ENCODE measurements at regions not wholly inside any gene's neighbourhood (a gene's known extent, or its start where the extent isn't known, plus 50 kb on each side); places are given as distances from the start of the nearest gene placed in this dataset.

DNA sequence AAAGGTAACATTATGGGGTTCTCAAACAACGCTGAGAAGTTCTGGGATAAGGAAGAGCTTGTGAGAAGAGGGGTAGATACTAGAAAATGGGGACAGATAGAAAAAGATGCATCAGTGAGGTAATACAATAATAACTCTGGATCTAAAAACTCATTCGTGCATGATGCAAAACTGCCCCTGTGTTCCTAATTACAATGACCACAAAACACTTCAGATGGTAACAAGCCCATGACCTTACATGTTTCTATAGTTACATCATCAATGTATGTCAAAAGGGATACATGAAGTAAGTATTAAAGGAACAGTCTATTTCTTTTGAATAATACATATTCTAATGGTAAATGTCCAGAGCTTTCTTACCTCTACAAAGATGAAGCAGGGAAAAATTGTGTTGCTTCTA is 110.6 kb upstream of the PLPPR5 start:
- Histone ChIP-seq H3K27me3 (replicated peaks) (no peaks in the 10 kb centered on the region), H3K4me3 (ENCODE audit: low read depth, low read length) (no peak overlapping the region), H3K27ac (no peak overlapping the region), H3K36me3 (replicated peaks) (no peaks in the 10 kb centered on the region)
- no peak for TF ChIP-seq CTCF (IDR thresholded peaks at IDR 0.05; ENCODE audit: low read depth, low read length, missing control alignments)
- in situ Hi-C loops (cut with HindIII; ENCODE audit: low pct_ligation_motif_present, low sequenced_read_pairs) = no loop called here
- no peak for DNase-seq

GRCh38 chr1:99119188-99119587 is 114.5 kb upstream of the PLPPR5 start:
- Histone ChIP-seq H3K36me3 (replicated peaks) (no peaks in the 10 kb centered on the region), H3K27ac (no peak overlapping the region), H3K4me3 (ENCODE audit: low read depth, low read length) (no peak overlapping the region), H3K27me3 (replicated peaks) (no peaks in the 10 kb centered on the region)
- in situ Hi-C loops (cut with HindIII; ENCODE audit: low pct_ligation_motif_present, low sequenced_read_pairs) = no loop called here
- DNase-seq = no peak
- no peak for TF ChIP-seq CTCF (IDR thresholded peaks at IDR 0.05; ENCODE audit: low read depth, low read length, missing control alignments)

GRCh38 chr1:99122039-99122438 is 117.4 kb upstream of the PLPPR5 start:
- Histone ChIP-seq H3K27ac (no peak overlapping the region), H3K4me3 (ENCODE audit: low read depth, low read length) (no peak overlapping the region), H3K27me3 (replicated peaks) (no peaks in the 10 kb centered on the region), H3K36me3 (replicated peaks) (no peaks in the 10 kb centered on the region)
- in situ Hi-C loops (cut with HindIII; ENCODE audit: low pct_ligation_motif_present, low sequenced_read_pairs) = no loop called here
- no peak for DNase-seq
- no peak for TF ChIP-seq CTCF (IDR thresholded peaks at IDR 0.05; ENCODE audit: low read depth, low read length, missing control alignments)

GRCh38 chr1:99123936-99124335 is 119.3 kb upstream of the PLPPR5 start:
- H3K27ac ChIP-seq = no peak overlapping the region
- no peak for DNase-seq
- no peaks in the 10 kb centered on the region for H3K27me3 ChIP-seq (replicated peaks)
- no peaks in the 10 kb centered on the region for H3K36me3 ChIP-seq (replicated peaks)
- in situ Hi-C loops (cut with HindIII; ENCODE audit: low pct_ligation_motif_present, low sequenced_read_pairs) = no loop called here
- no peak for TF ChIP-seq CTCF (IDR thresholded peaks at IDR 0.05; ENCODE audit: low read depth, low read length, missing control alignments)
- H3K4me3 ChIP-seq (ENCODE audit: low read depth, low read length) = no peak overlapping the region

GRCh38 chr1:99131546-99131945 is 126.9 kb upstream of the PLPPR5 start:
- Histone ChIP-seq H3K27me3 (replicated peaks) (no peaks in the 10 kb centered on the region), H3K36me3 (replicated peaks) (no peaks in the 10 kb centered on the region), H3K4me3 (ENCODE audit: low read depth, low read length) (no peak overlapping the region), H3K27ac (no peak overlapping the region)
- DNase-seq = no peak
- in situ Hi-C loops (cut with HindIII; ENCODE audit: low pct_ligation_motif_present, low sequenced_read_pairs) = no loop called here
- no peak for TF ChIP-seq CTCF (IDR thresholded peaks at IDR 0.05; ENCODE audit: low read depth, low read length, missing control alignments)

GRCh38 chr1:99133756-99134500 is 129.3 kb upstream of the PLPPR5 start:
- Histone ChIP-seq H3K36me3 (replicated peaks) (no peaks in the 10 kb centered on the region), H3K27me3 (replicated peaks) (no peaks in the 10 kb centered on the region), H3K4me3 (ENCODE audit: low read depth, low read length) (no peak overlapping the region), H3K27ac (no peak overlapping the region)
- in situ Hi-C loops (cut with HindIII; ENCODE audit: low pct_ligation_motif_present, low sequenced_read_pairs) = no loop called here
- TF ChIP-seq CTCF (IDR thresholded peaks at IDR 0.05; ENCODE audit: low read depth, low read length, missing control alignments) = no peak
- DNase-seq = no peak

All from brain microvascular endothelial cell (primary cell).